Cardiac muscle cell (in vitro differentiated cells and primary cell): ENCODE measurements at regions not wholly inside any gene's neighbourhood (a gene's known extent, or its start where the extent isn't known, plus 50 kb on each side); places are given as distances from the start of the nearest gene placed in this dataset.

ENCODE experiments used
- DNase-seq, 2 donors: peaks; one replicate each; pipeline versions ENCODE4 v3.0.0 to v3.0.0-alpha.2; 2010 to 2017; ENCODE audit warnings: low read depth in 1 of 2, low spot score in 1 of 2
- H3K27ac ChIP-seq: fragments of 200-600 bp; sonication (generic); 2 replicates; pipeline ENCODE4 v1.5.1; 2016
- H3K27me3 ChIP-seq: fragments of 200-600 bp; sonication (generic); 2 replicates; pipeline ENCODE4 v1.6.0; 2016; ENCODE audit warnings: control low read depth
- H3K36me3 ChIP-seq: fragments of 200-600 bp; sonication (generic); 2 replicates; pipeline ENCODE4 v1.5.1; 2016; ENCODE audit warnings: control low read depth
- H3K4me1 ChIP-seq: fragments of 200-600 bp; sonication (generic); 2 replicates; pipeline ENCODE4 v1.8.1; 2017; ENCODE audit warnings: low read depth, mild to moderate bottlenecking, mixed run types
- H3K4me3 ChIP-seq: fragments of 200-600 bp; sonication (generic); 2 replicates; pipeline ENCODE4 v1.5.1; 2016; ENCODE audit warnings: mild to moderate bottlenecking
- H3K9me3 ChIP-seq: fragments of 200-600 bp; sonication (generic); 2 replicates; pipeline ENCODE4 v1.5.1; 2017; ENCODE audit warnings: low read depth, mild to moderate bottlenecking, control low read depth
- CTCF ChIP-seq: IDR thresholded peaks from 2 replicates; pipeline ENCODE4 v1.5.1; 2012; ENCODE audit warnings: low read depth, mild to moderate bottlenecking, low read length

GRCh38 chr10:121025731-121026130, 174.6 kb downstream of the WDR11 start:
- no peak overlapping the region for H3K27ac ChIP-seq
- DNase-seq, result no peak
- no peak overlapping the region for H3K4me3 ChIP-seq
- TF ChIP-seq CTCF, result no peak
- no peaks in the 10 kb centered on the region for H3K36me3 ChIP-seq
- no peaks in the 10 kb centered on the region for H3K4me1 ChIP-seq
- H3K27me3 ChIP-seq, result no peaks in the 10 kb centered on the region
- no peaks in the 10 kb centered on the region for H3K9me3 ChIP-seq

- Histone ChIP-seq H3K4me1 (no peaks in the 10 kb centered on the region), H3K27me3 (no peaks in the 10 kb centered on the region), H3K9me3 (no peaks in the 10 kb centered on the region), H3K4me3 (no peak overlapping the region), H3K36me3 (no peaks in the 10 kb centered on the region), H3K27ac (no peak overlapping the region)
- TF ChIP-seq CTCF, result no peak
- no peak for DNase-seq
Measured at GRCh38 chr10:121027371-121027770, 176.2 kb downstream of the WDR11 start.

GRCh38 chr10:121032460-121032859, 181.3 kb downstream of the WDR11 start:
- no peak for DNase-seq
- no peak for TF ChIP-seq CTCF
- Histone ChIP-seq H3K36me3 (no peaks in the 10 kb centered on the region), H3K27ac (no peak overlapping the region), H3K4me1 (no peaks in the 10 kb centered on the region), H3K9me3 (no peaks in the 10 kb centered on the region), H3K4me3 (no peak overlapping the region), H3K27me3 (no peaks in the 10 kb centered on the region)

GRCh38 chr10:121033366-121033765, 182.2 kb downstream of the WDR11 start:
- TF ChIP-seq CTCF, result no peak
- H3K4me1 ChIP-seq, result no peaks in the 10 kb centered on the region
- no peaks in the 10 kb centered on the region for H3K9me3 ChIP-seq
- no peaks in the 10 kb centered on the region for H3K36me3 ChIP-seq
- H3K4me3 ChIP-seq, result no peak overlapping the region
- DNase-seq, result no peak
- H3K27me3 ChIP-seq, result no peaks in the 10 kb centered on the region
- no peak overlapping the region for H3K27ac ChIP-seq

GRCh38 chr10:121036431-121036830, 185.3 kb downstream of the WDR11 start:
- Histone ChIP-seq H3K4me3 (no peak overlapping the region), H3K9me3 (no peaks in the 10 kb centered on the region), H3K27ac (no peak overlapping the region), H3K36me3 (no peaks in the 10 kb centered on the region), H3K4me1 (no peaks in the 10 kb centered on the region), H3K27me3 (no peaks in the 10 kb centered on the region)
- TF ChIP-seq CTCF, result no peak
- no peak for DNase-seq

- H3K27me3 ChIP-seq, result no peaks in the 10 kb centered on the region
- no peaks in the 10 kb centered on the region for H3K36me3 ChIP-seq
- DNase-seq, result no peak
- no peak overlapping the region for H3K27ac ChIP-seq
- TF ChIP-seq CTCF, result no peak
- H3K9me3 ChIP-seq, result no peaks in the 10 kb centered on the region
- H3K4me1 ChIP-seq, result no peaks in the 10 kb centered on the region
- H3K4me3 ChIP-seq, result no peak overlapping the region
Measured at GRCh38 chr10:121041499-121041898, 190.3 kb downstream of the WDR11 start.
